ENCODE measurements at regions not wholly inside any gene's neighbourhood (a gene's known extent, or its start where the extent isn't known, plus 50 kb on each side); places are given as distances from the start of the nearest gene placed in this dataset.

DNA sequence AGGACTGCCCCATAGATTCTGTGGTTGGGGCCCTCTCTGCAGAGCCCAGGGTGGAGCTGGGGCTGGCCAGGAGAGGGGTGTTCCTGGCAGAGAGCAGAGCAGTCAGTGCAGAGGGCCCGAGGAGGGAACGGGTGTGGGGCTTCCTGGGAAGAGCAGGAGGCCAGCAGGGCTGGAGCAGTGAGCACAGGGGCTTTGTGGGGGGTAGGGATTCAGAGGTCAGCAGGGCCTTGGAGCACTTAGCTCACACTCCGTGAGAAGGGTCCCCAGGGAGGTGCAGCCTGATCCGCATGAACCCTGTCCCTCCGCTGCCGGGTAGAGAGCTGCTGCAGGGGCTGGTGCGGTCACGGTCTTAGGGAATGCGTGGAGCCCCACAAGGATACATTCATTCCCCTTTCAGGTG is 113.0 kb upstream of the CIBAR2 start:
- TF ChIP-seq POLR2A (IDR thresholded peaks at IDR 0.05; ENCODE audit: low read depth, low read length) (no peak), MAFK (IDR thresholded peaks at IDR 0.05; ENCODE audit: low read depth, low read length) (no peak), CEBPB (IDR thresholded peaks at IDR 0.05; ENCODE audit: low read depth, low read length) (no peak), RAD21 (IDR thresholded peaks at IDR 0.05; ENCODE audit: low read length) (no peak), MXI1 (IDR thresholded peaks at IDR 0.05; ENCODE audit: borderline replicate concordance, low read depth, low read length) (no peak), RCOR1 (IDR thresholded peaks at IDR 0.05; ENCODE audit: insufficient replicate concordance, low read length) (no peak), RFX5 (IDR thresholded peaks at IDR 0.05; ENCODE audit: low read depth, low read length) (no peak)
- TF ChIP-seq, protein P1, sequence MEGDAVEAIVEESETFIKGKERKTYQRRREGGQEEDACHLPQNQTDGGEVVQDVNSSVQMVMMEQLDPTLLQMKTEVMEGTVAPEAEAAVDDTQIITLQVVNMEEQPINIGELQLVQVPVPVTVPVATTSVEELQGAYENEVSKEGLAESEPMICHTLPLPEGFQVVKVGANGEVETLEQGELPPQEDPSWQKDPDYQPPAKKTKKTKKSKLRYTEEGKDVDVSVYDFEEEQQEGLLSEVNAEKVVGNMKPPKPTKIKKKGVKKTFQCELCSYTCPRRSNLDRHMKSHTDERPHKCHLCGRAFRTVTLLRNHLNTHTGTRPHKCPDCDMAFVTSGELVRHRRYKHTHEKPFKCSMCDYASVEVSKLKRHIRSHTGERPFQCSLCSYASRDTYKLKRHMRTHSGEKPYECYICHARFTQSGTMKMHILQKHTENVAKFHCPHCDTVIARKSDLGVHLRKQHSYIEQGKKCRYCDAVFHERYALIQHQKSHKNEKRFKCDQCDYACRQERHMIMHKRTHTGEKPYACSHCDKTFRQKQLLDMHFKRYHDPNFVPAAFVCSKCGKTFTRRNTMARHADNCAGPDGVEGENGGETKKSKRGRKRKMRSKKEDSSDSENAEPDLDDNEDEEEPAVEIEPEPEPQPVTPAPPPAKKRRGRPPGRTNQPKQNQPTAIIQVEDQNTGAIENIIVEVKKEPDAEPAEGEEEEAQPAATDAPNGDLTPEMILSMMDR (conservative IDR thresholded peaks at IDR 0.05; ENCODE audit: low read depth, low read length), result no peak

All from IMR-90 (cell line).